RWPE2 (cell line): ENCODE measurements at regions not wholly inside any gene's neighbourhood (a gene's known extent, or its start where the extent isn't known, plus 50 kb on each side); places are given as distances from the start of the nearest gene placed in this dataset.
A peak's percentile ranks its signal among the peaks of the same experiment; 100 is the strongest.

ENCODE experiments used
- ATAC-seq: fragments of 200-7000 bp; cut with Tn5 transposase; 3 replicates; pipeline ENCODE4 v1.9.1; 2021; ENCODE audit warnings: low read depth
- DNase-seq: peaks from one replicate; pipeline ENCODE4 v3.0.0-alpha.2; 2020; ENCODE audit warnings: low spot score
- H3K27ac ChIP-seq: fragments of 450-650 bp; 2 replicates; pipeline ENCODE4 v1.5.1; 2017; ENCODE audit warnings: mild to moderate bottlenecking; ENCODE audit not compliant: poor library complexity, severe bottlenecking
- H3K27me3 ChIP-seq: fragments of 250-450 bp; sonication (Bioruptor Pico); 2 replicates; pipeline ENCODE4 v1.5.1; 2021; ENCODE audit warnings: mild to moderate bottlenecking, moderate library complexity; ENCODE audit not compliant: insufficient read depth, poor library complexity, severe bottlenecking
- H3K36me3 ChIP-seq: fragments of 250-450 bp; sonication (Bioruptor Pico); 2 replicates; pipeline ENCODE4 v1.5.1; 2020; ENCODE audit warnings: low read depth, mild to moderate bottlenecking, moderate library complexity
- H3K4me1 ChIP-seq: fragments of 250-450 bp; sonication (Bioruptor Pico); 2 replicates; pipeline ENCODE4 v1.5.1; 2021; ENCODE audit warnings: mild to moderate bottlenecking, moderate library complexity; ENCODE audit not compliant: insufficient read depth, poor library complexity, severe bottlenecking
- H3K4me3 ChIP-seq: fragments of 250-450 bp; sonication (Bioruptor Pico); 2 replicates; pipeline ENCODE4 v1.5.1; 2021; ENCODE audit warnings: mild to moderate bottlenecking, moderate library complexity; ENCODE audit not compliant: severe bottlenecking
- H3K9me3 ChIP-seq: fragments of 250-450 bp; sonication (Bioruptor Pico); 2 replicates; pipeline ENCODE4 v1.5.1; 2021; ENCODE audit warnings: mild to moderate bottlenecking, moderate library complexity; ENCODE audit not compliant: severe bottlenecking
- CTCF ChIP-seq: fragments of 450-650 bp; IDR thresholded peaks from one replicate; pipeline ENCODE4 v1.5.1; 2017; ENCODE audit warnings: mild to moderate bottlenecking, moderate library complexity; ENCODE audit not compliant: poor library complexity, severe bottlenecking

- ATAC-seq, result no peak
- peaks cover 24% of the 10 kb centered on the region for H3K4me1 ChIP-seq
Measured at GRCh38 chr12:58363971-58364370, 422.6 kb downstream of the ATP23 start.

GRCh38 chr12:58364389-58365086 is 423.2 kb downstream of the ATP23 start:
- no peaks in the 10 kb centered on the region for H3K36me3 ChIP-seq
- TF ChIP-seq CTCF, result no peak
- DNase-seq (no peak), ATAC-seq (peak; percentile 97)
- H3K4me1 ChIP-seq, result peaks cover 25% of the 10 kb centered on the region
- H3K9me3 ChIP-seq, result no peaks in the 10 kb centered on the region
- peak overlapping the region; percentile 86 for H3K27ac ChIP-seq
- no peaks in the 10 kb centered on the region for H3K27me3 ChIP-seq
- H3K4me3 ChIP-seq, result no peak overlapping the region

More at GRCh38 chr12:58363971-58364370, 422.6 kb downstream of the ATP23 start:
- Histone ChIP-seq H3K36me3 (no peaks in the 10 kb centered on the region), H3K9me3 (no peaks in the 10 kb centered on the region), H3K27ac (peak overlapping the region; percentile 86), H3K4me3 (no peak overlapping the region), H3K27me3 (no peaks in the 10 kb centered on the region)
- no peak for DNase-seq
- no peak for TF ChIP-seq CTCF

- ATAC-seq, result no peak
- peaks cover 27% of the 10 kb centered on the region for H3K4me1 ChIP-seq
- no peaks in the 10 kb centered on the region for H3K9me3 ChIP-seq
Measured at GRCh38 chr12:58365087-58365390, 423.7 kb downstream of the ATP23 start.

GRCh38 chr12:58367041-58367440 is 425.7 kb downstream of the ATP23 start:
- ATAC-seq, result no peak
- H3K36me3 ChIP-seq, result no peaks in the 10 kb centered on the region
- H3K27me3 ChIP-seq, result no peaks in the 10 kb centered on the region
- H3K27ac ChIP-seq, result no peak overlapping the region
- H3K4me1 ChIP-seq, result peaks cover 27% of the 10 kb centered on the region
- H3K4me3 ChIP-seq, result no peak overlapping the region
- no peak for DNase-seq
- H3K9me3 ChIP-seq, result no peaks in the 10 kb centered on the region
- no peak for TF ChIP-seq CTCF

More at GRCh38 chr12:58365087-58365390, 423.7 kb downstream of the ATP23 start:
- Histone ChIP-seq H3K27me3 (no peaks in the 10 kb centered on the region), H3K4me3 (no peak overlapping the region), H3K27ac (peak overlapping the region; percentile 86), H3K36me3 (no peaks in the 10 kb centered on the region)
- DNase-seq, result no peak
- no peak for TF ChIP-seq CTCF

- no peak overlapping the region for H3K27ac ChIP-seq
- no peaks in the 10 kb centered on the region for H3K36me3 ChIP-seq
- ATAC-seq, result no peak
- H3K4me3 ChIP-seq, result no peak overlapping the region
- no peak for DNase-seq
- no peak for TF ChIP-seq CTCF
- no peaks in the 10 kb centered on the region for H3K27me3 ChIP-seq
- peaks cover 27% of the 10 kb centered on the region for H3K4me1 ChIP-seq
- no peaks in the 10 kb centered on the region for H3K9me3 ChIP-seq
Measured at GRCh38 chr12:58368001-58368400, 426.6 kb downstream of the ATP23 start.
